SJCRH30 (cell line): ENCODE measurements at regions not wholly inside any gene's neighbourhood (a gene's known extent, or its start where the extent isn't known, plus 50 kb on each side); places are given as distances from the start of the nearest gene placed in this dataset.
"Not testable (repeated sequence)": the region's sequence is repeated elsewhere in the genome, so short reads cannot be mapped to it uniquely, and the experiment has no call there.

ENCODE experiments used
- DNase-seq, 2 experiments: peaks; one replicate each; pipeline ENCODE4 v3.0.0-alpha.2; 2015 to 2020
- H3K27ac ChIP-seq: fragments of 250-450 bp; sonication (Bioruptor Pico); 2 replicates; pipeline ENCODE4 v1.5.1; 2020; ENCODE audit warnings: mild to moderate bottlenecking, moderate library complexity
- H3K27me3 ChIP-seq: fragments of 250-450 bp; sonication (Bioruptor Pico); 2 replicates; pipeline ENCODE4 v1.5.1; 2020; ENCODE audit warnings: mild to moderate bottlenecking, moderate library complexity
- H3K36me3 ChIP-seq: fragments of 250-450 bp; sonication (Bioruptor Pico); 2 replicates; pipeline ENCODE4 v1.5.1; 2020; ENCODE audit warnings: mild to moderate bottlenecking, moderate library complexity
- H3K4me1 ChIP-seq: fragments of 250-450 bp; sonication (Bioruptor Pico); 2 replicates; pipeline ENCODE4 v1.5.1; 2020; ENCODE audit warnings: mild to moderate bottlenecking, moderate library complexity
- H3K4me3 ChIP-seq: fragments of 250-450 bp; sonication (Bioruptor Pico); 2 replicates; pipeline ENCODE4 v1.5.1; 2020; ENCODE audit warnings: mild to moderate bottlenecking, moderate library complexity
- H3K9me3 ChIP-seq: fragments of 250-450 bp; sonication (Bioruptor Pico); replicated peaks from 2 replicates; pipeline ENCODE4 v1.5.1; 2020; ENCODE audit warnings: mild to moderate bottlenecking, moderate library complexity

- Histone ChIP-seq H3K27me3 (no peaks in the 10 kb centered on the region), H3K36me3 (no peaks in the 10 kb centered on the region), H3K4me1 (no peaks in the 10 kb centered on the region; the same call in 1 of the 2 replicates), H3K9me3 (no peaks in the 10 kb centered on the region), H3K4me3 (no peak overlapping the region), H3K27ac (no peak overlapping the region)
- DNase-seq: no peak
Measured at GRCh38 chr2:67600946-67601345, 203.8 kb downstream of the ETAA1 start.

- Histone ChIP-seq H3K27ac (no peak overlapping the region), H3K4me1 (no peaks in the 10 kb centered on the region; the same call in 1 of the 2 replicates), H3K36me3 (no peaks in the 10 kb centered on the region), H3K4me3 (no peak overlapping the region), H3K9me3 (no peaks in the 10 kb centered on the region), H3K27me3 (no peaks in the 10 kb centered on the region)
- no peak for DNase-seq
Measured at GRCh38 chr2:67604360-67604759, 207.2 kb downstream of the ETAA1 start.

DNA sequence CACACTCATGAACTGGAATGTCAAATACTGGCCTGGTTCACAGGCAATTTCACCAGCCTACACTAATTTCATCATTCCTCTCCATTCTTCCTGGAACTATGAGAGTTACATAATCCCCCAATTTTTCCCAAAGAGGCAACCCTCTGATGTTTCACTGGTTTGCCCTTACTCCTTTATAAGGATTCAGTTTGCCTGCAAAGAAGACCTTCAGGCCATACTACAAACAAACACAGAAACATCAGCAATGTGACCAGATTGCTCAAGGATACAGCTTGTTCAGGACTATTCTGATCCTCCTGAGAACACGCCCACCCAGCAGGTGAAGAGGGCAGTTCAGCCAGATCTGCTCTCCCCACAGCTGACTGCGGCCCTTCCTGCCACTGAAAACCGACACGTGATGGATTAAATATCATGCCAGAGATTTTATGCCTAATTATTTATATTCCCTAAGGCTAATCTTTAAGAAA, 215.5 kb downstream of the ETAA1 start:
- Histone ChIP-seq H3K36me3 (no peaks in the 10 kb centered on the region), H3K27me3 (no peaks in the 10 kb centered on the region), H3K4me3 (no peak overlapping the region), H3K9me3 (no peaks in the 10 kb centered on the region), H3K27ac (no peak overlapping the region), H3K4me1 (peaks cover 30% of the 10 kb centered on the region)
- peak; percentile 62 to 65 for DNase-seq

DNA sequence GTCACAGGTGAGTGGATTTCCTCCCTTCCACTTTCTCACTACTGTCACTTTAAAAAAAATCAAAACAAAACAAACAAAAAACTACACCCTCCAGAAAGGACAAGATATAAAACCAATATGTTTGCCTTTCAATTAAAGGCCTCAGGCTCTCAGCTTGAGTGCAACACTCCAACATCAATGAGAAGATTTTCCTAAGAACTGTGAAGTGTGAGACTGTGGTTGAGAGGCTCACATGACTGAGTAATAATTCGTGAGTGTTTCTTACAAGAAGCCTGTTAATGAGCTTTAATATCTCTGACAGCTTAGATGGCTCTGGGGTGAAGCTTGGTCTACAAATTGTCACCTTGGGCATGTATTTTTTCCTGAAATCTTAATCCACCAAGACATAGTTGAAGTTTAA, 216.1 kb downstream of the ETAA1 start:
- no peaks in the 10 kb centered on the region for H3K27me3 ChIP-seq
- peak in 1 of 2 experiments; percentile 24 for DNase-seq
- no peak overlapping the region for H3K4me3 ChIP-seq
- H3K36me3 ChIP-seq: no peaks in the 10 kb centered on the region
- H3K9me3 ChIP-seq: no peaks in the 10 kb centered on the region
- H3K4me1 ChIP-seq: peaks cover 30% of the 10 kb centered on the region
- H3K27ac ChIP-seq: no peak overlapping the region

- no peak for DNase-seq
Measured at GRCh38 chr2:67614454-67614853, 217.3 kb downstream of the ETAA1 start.

GRCh38 chr2:67616749-67617148, 219.6 kb downstream of the ETAA1 start:
- peak; percentile 43 to 67 for DNase-seq
- Histone ChIP-seq H3K4me1 (peaks cover 30% of the 10 kb centered on the region), H3K4me3 (no peak overlapping the region), H3K9me3 (0 out of 2 replicates have a peak, but pooled peaks cover 2% of the 10 kb centered on the region), H3K36me3 (no peaks in the 10 kb centered on the region), H3K27ac (peak overlapping the region; percentile 23), H3K27me3 (no peaks in the 10 kb centered on the region)

More at GRCh38 chr2:67614454-67614853, 217.3 kb downstream of the ETAA1 start:
- Histone ChIP-seq H3K36me3 (no peaks in the 10 kb centered on the region), H3K4me1 (peaks cover 30% of the 10 kb centered on the region), H3K27me3 (no peaks in the 10 kb centered on the region), H3K27ac (no peak overlapping the region), H3K4me3 (no peak overlapping the region), H3K9me3 (no peaks in the 10 kb centered on the region)

- H3K27ac ChIP-seq: no peak overlapping the region
- no peak for DNase-seq
- no peaks in the 10 kb centered on the region for H3K36me3 ChIP-seq
- no peaks in the 10 kb centered on the region for H3K27me3 ChIP-seq
- H3K9me3 ChIP-seq: peaks cover 2% of the 10 kb centered on the region; the same call in 1 of the 2 replicates
- H3K4me1 ChIP-seq: peaks cover 16% of the 10 kb centered on the region
- no peak overlapping the region for H3K4me3 ChIP-seq
Measured at GRCh38 chr2:67619204-67619603, 222.1 kb downstream of the ETAA1 start.

- H3K4me3 ChIP-seq, H3K36me3 ChIP-seq, H3K27ac ChIP-seq, H3K9me3 ChIP-seq, H3K27me3 ChIP-seq, DNase-seq: not testable (repeated sequence)
- H3K4me1 ChIP-seq: peaks cover 27% of the 10 kb centered on the region
Measured at GRCh38 chr2:67623741-67624140, 226.6 kb downstream of the ETAA1 start.

DNA sequence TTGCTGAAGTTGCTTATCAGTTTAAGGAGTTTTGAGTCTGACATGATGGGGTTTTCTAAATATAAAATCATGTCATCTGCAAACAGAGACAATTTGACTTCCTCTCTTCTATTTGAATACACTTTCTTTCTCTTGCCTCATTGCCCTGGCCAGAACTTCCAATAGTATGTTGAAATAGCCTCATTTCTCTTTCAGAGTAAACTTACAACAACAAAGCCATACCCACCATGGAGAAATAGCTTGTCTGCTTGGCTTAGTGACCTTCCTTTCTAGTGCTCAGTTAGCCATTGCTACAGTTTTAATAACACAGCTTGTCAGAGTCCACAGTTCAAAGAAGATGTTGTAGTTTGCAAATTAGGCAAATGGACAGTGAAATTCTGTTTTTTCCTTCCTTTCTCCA, 228.0 kb downstream of the ETAA1 start:
- Histone ChIP-seq H3K4me3 (no peak overlapping the region), H3K4me1 (peaks cover 27% of the 10 kb centered on the region), H3K27me3 (no peaks in the 10 kb centered on the region), H3K36me3 (no peaks in the 10 kb centered on the region), H3K9me3 (peaks cover 2% of the 10 kb centered on the region; the same call in 1 of the 2 replicates), H3K27ac (peak overlapping the region; percentile 81)
- no peak for DNase-seq

GRCh38 chr2:67625690-67626475, 228.8 kb downstream of the ETAA1 start:
- Histone ChIP-seq H3K9me3 (no peaks in the 10 kb centered on the region; the same call in 1 of the 2 replicates), H3K36me3 (no peaks in the 10 kb centered on the region), H3K27ac (peak overlapping the region; percentile 81), H3K27me3 (no peaks in the 10 kb centered on the region), H3K4me3 (no peak overlapping the region), H3K4me1 (peaks cover 27% of the 10 kb centered on the region)
- peak; percentile 6 to 36 for DNase-seq

DNA sequence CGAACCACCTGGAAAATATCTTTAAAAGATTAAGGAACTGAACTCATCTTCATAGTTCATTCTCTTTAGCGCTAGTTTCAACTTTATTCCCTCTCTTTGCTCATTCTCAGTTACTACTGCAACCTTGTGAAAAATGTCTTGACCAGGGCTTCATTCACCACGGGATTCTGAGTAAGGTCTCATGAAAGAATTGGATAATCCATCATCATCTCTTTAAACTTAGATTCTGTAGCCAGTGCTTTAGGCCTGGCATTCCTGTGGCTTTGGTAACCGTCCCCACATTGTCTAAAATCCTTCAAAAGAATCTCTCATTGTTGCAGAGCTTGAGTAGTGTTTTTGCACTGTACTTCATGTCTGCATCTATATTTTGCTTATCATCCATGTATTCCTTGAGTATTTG, 229.5 kb downstream of the ETAA1 start:
- peak; percentile 24 to 53 for DNase-seq
- H3K4me3 ChIP-seq: no peak overlapping the region
- H3K36me3 ChIP-seq: no peaks in the 10 kb centered on the region
- H3K27me3 ChIP-seq: no peaks in the 10 kb centered on the region
- H3K27ac ChIP-seq: peak overlapping the region; percentile 81
- no peaks in the 10 kb centered on the region; the same call in 1 of the 2 replicates for H3K9me3 ChIP-seq
- H3K4me1 ChIP-seq: peaks cover 27% of the 10 kb centered on the region

DNA sequence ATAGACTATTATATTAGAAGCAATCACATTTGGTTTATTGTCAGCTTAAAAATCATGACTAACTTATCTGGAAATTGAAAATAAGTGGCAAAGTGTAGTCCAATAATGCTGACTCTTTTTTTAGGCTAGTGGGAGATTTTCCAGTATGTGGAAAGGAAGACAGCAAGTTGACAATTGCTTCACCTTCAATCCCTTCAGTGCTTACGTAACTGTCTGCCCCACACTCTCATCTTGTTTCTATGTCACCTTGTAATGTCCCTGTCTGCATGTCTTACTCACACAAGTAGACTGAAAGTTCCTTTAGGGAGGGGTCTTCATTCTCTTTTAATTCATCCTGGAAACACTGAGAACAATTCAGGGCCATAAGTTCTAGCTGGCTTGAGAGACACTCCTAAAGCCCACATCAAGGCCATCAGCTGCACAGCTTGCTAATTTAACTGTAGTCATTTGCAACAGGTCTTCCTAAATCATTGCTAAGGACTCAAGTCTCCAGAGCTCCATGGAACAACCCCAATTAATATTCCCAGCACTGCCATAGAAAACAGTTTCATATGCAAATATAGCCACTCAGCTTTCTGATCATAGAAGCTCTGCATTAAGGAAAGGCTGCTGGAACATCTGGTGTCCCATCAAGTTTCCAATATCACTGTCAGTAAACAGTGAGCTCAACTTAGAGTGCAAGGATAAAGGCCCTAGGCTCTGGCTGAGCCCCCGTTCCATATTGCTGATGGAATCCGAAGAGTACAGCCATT, 230.5 kb downstream of the ETAA1 start:
- Histone ChIP-seq H3K27ac (peak overlapping the region; percentile 81), H3K4me3 (no peak overlapping the region), H3K36me3 (no peaks in the 10 kb centered on the region), H3K27me3 (no peaks in the 10 kb centered on the region), H3K4me1 (peaks cover 27% of the 10 kb centered on the region), H3K9me3 (no peaks in the 10 kb centered on the region; the same call in 1 of the 2 replicates)
- DNase-seq: no peak

GRCh38 chr2:67628892-67629291, 231.8 kb downstream of the ETAA1 start:
- H3K27me3 ChIP-seq: no peaks in the 10 kb centered on the region
- DNase-seq: no peak

GRCh38 chr2:67631483-67631882, 234.3 kb downstream of the ETAA1 start:
- peaks cover 16% of the 10 kb centered on the region for H3K4me1 ChIP-seq
- H3K9me3 ChIP-seq: no peaks in the 10 kb centered on the region
- DNase-seq: no peak
- H3K4me3 ChIP-seq: no peak overlapping the region
- H3K36me3 ChIP-seq: no peaks in the 10 kb centered on the region
- H3K27me3 ChIP-seq: no peaks in the 10 kb centered on the region; the same call in 1 of the 2 replicates
- no peak overlapping the region for H3K27ac ChIP-seq

More at GRCh38 chr2:67628892-67629291, 231.8 kb downstream of the ETAA1 start:
- Histone ChIP-seq H3K27ac (no peak overlapping the region), H3K36me3 (no peaks in the 10 kb centered on the region), H3K4me1 (peaks cover 27% of the 10 kb centered on the region), H3K9me3 (no peaks in the 10 kb centered on the region; the same call in 1 of the 2 replicates), H3K4me3 (no peak overlapping the region)
